ENCODE measurements at regions not wholly inside any gene's neighbourhood (a gene's known extent, or its start where the extent isn't known, plus 50 kb on each side); places are given as distances from the start of the nearest gene placed in this dataset.

DNA sequence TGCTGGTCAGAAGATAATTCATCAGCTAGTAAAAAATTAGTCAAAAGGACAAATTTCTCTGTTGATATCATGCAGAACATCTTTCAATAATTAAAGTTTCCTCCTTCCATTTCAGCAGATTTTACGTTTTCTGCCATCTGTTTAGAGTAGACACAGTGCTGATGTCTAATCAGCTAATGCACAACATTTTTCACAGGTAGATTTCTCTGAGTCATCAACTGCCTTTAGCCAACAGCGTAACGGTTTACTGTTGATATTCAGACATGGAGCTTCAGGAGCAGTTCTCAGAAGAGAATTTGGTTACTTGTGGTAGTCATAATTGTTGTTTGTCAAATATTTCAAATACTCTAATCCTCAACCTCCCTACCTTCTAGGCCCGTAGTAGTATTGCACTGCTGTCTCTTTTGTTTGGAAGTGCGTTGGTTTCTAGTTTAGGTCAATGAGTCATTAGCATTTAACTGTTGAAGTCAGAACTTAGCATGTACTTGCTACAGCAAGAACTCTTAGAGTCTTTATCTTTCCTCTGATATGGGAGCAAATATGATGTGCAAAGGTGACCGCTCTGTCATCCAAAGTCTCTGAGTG lies 86.8 kb upstream of the TFPI start:
- peaks cover 25% of the 10 kb centered on the region for H3K4me1 Mint-ChIP-seq (ENCODE audit: unreplicated experiment)
- H3K36me3 Mint-ChIP-seq (ENCODE audit: unreplicated experiment): no peaks in the 10 kb centered on the region
- peaks cover 8% of the 10 kb centered on the region for H3K9me3 Mint-ChIP-seq (ENCODE audit: unreplicated experiment)
- TF ChIP-seq, protein P1, sequence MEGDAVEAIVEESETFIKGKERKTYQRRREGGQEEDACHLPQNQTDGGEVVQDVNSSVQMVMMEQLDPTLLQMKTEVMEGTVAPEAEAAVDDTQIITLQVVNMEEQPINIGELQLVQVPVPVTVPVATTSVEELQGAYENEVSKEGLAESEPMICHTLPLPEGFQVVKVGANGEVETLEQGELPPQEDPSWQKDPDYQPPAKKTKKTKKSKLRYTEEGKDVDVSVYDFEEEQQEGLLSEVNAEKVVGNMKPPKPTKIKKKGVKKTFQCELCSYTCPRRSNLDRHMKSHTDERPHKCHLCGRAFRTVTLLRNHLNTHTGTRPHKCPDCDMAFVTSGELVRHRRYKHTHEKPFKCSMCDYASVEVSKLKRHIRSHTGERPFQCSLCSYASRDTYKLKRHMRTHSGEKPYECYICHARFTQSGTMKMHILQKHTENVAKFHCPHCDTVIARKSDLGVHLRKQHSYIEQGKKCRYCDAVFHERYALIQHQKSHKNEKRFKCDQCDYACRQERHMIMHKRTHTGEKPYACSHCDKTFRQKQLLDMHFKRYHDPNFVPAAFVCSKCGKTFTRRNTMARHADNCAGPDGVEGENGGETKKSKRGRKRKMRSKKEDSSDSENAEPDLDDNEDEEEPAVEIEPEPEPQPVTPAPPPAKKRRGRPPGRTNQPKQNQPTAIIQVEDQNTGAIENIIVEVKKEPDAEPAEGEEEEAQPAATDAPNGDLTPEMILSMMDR (IDR thresholded peaks at IDR 0.05): no peak
- DNase-seq (ENCODE audit: extremely low spot score, unreplicated experiment): no peak
- no peak overlapping the region for H3K27ac Mint-ChIP-seq (ENCODE audit: unreplicated experiment)
- H3K27me3 Mint-ChIP-seq (ENCODE audit: unreplicated experiment): no peaks in the 10 kb centered on the region
- no peak overlapping the region for H3K4me3 Mint-ChIP-seq (ENCODE audit: unreplicated experiment)

- TF ChIP-seq, protein P1 (IDR thresholded peaks at IDR 0.05): no peak
- Mint-ChIP-seq H3K27me3 (ENCODE audit: unreplicated experiment) (no peaks in the 10 kb centered on the region), H3K4me3 (ENCODE audit: unreplicated experiment) (no peak overlapping the region), H3K4me1 (ENCODE audit: unreplicated experiment) (peaks cover 26% of the 10 kb centered on the region), H3K9me3 (ENCODE audit: unreplicated experiment) (peaks cover 8% of the 10 kb centered on the region), H3K36me3 (ENCODE audit: unreplicated experiment) (no peaks in the 10 kb centered on the region), H3K27ac (ENCODE audit: unreplicated experiment) (no peak overlapping the region)
- no peak for DNase-seq (ENCODE audit: extremely low spot score, unreplicated experiment)
These were observed 88.3 kb upstream of the TFPI start for GRCh38 chr2:187642498-187642897.

- DNase-seq (ENCODE audit: extremely low spot score, unreplicated experiment): no peak
- H3K4me3 Mint-ChIP-seq (ENCODE audit: unreplicated experiment): no peak overlapping the region
These were observed 90.3 kb upstream of the TFPI start for GRCh38 chr2:187644486-187644885.

GRCh38 chr2:187644981-187645380 lies 90.7 kb upstream of the TFPI start:
- Mint-ChIP-seq H3K9me3 (ENCODE audit: unreplicated experiment) (no peaks in the 10 kb centered on the region), H3K27ac (ENCODE audit: unreplicated experiment) (no peak overlapping the region), H3K27me3 (ENCODE audit: unreplicated experiment) (no peaks in the 10 kb centered on the region), H3K4me1 (ENCODE audit: unreplicated experiment) (peaks cover 26% of the 10 kb centered on the region), H3K4me3 (ENCODE audit: unreplicated experiment) (no peak overlapping the region), H3K36me3 (ENCODE audit: unreplicated experiment) (no peaks in the 10 kb centered on the region)
- TF ChIP-seq, protein P1 (IDR thresholded peaks at IDR 0.05): no peak
- DNase-seq (ENCODE audit: extremely low spot score, unreplicated experiment): no peak

More at GRCh38 chr2:187644486-187644885, 90.3 kb upstream of the TFPI start:
- Mint-ChIP-seq H3K36me3 (ENCODE audit: unreplicated experiment) (no peaks in the 10 kb centered on the region), H3K4me1 (ENCODE audit: unreplicated experiment) (peaks cover 26% of the 10 kb centered on the region), H3K27me3 (ENCODE audit: unreplicated experiment) (no peaks in the 10 kb centered on the region), H3K9me3 (ENCODE audit: unreplicated experiment) (peaks cover 2% of the 10 kb centered on the region), H3K27ac (ENCODE audit: unreplicated experiment) (no peak overlapping the region)
- TF ChIP-seq, protein P1 (IDR thresholded peaks at IDR 0.05): no peak

GRCh38 chr2:187646556-187646955 lies 92.3 kb upstream of the TFPI start:
- Mint-ChIP-seq H3K27me3 (ENCODE audit: unreplicated experiment) (no peaks in the 10 kb centered on the region), H3K4me3 (ENCODE audit: unreplicated experiment) (no peak overlapping the region), H3K9me3 (ENCODE audit: unreplicated experiment) (no peaks in the 10 kb centered on the region)

More at GRCh38 chr2:187646556-187646955, 92.3 kb upstream of the TFPI start:
- peaks cover 26% of the 10 kb centered on the region for H3K4me1 Mint-ChIP-seq (ENCODE audit: unreplicated experiment)
- TF ChIP-seq, protein P1 (IDR thresholded peaks at IDR 0.05): no peak
- no peak for DNase-seq (ENCODE audit: extremely low spot score, unreplicated experiment)
- H3K36me3 Mint-ChIP-seq (ENCODE audit: unreplicated experiment): no peaks in the 10 kb centered on the region
- H3K27ac Mint-ChIP-seq (ENCODE audit: unreplicated experiment): no peak overlapping the region
